ENCODE measurements at regions not wholly inside any gene's neighbourhood (a gene's known extent, or its start where the extent isn't known, plus 50 kb on each side); places are given as distances from the start of the nearest gene placed in this dataset.

DNA sequence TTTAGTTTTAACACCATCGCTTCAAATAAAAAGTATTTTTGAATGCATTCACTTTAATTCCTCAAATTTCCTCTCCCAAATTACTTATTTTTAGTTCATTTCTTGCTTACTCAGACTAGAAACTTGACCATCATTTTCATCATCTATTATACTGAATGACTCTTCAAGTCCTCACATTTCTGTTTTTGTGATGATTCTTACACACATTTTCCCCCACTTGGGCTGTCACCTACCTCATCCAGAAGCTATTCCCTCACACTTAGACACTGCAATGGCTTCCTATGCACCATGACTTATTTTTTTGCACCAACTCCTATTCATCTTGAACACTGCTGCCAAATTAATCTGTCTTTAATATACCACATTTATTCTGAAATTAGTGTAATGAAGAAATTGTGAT is 239.6 kb upstream of the DUSP10 start:
- TF ChIP-seq EZH2 (IDR thresholded peaks at IDR 0.05; ENCODE audit: borderline replicate concordance, low read depth, low read length, severe bottlenecking), result no peak
- TF ChIP-seq, protein P1, sequence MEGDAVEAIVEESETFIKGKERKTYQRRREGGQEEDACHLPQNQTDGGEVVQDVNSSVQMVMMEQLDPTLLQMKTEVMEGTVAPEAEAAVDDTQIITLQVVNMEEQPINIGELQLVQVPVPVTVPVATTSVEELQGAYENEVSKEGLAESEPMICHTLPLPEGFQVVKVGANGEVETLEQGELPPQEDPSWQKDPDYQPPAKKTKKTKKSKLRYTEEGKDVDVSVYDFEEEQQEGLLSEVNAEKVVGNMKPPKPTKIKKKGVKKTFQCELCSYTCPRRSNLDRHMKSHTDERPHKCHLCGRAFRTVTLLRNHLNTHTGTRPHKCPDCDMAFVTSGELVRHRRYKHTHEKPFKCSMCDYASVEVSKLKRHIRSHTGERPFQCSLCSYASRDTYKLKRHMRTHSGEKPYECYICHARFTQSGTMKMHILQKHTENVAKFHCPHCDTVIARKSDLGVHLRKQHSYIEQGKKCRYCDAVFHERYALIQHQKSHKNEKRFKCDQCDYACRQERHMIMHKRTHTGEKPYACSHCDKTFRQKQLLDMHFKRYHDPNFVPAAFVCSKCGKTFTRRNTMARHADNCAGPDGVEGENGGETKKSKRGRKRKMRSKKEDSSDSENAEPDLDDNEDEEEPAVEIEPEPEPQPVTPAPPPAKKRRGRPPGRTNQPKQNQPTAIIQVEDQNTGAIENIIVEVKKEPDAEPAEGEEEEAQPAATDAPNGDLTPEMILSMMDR (IDR thresholded peaks at IDR 0.05; ENCODE audit: borderline replicate concordance, extremely low read depth, low read length, poor library complexity, severe bottlenecking), result no peak

All from DND-41 (cell line).